Body of pancreas (tissue), 4 donors: ENCODE measurements at regions not wholly inside any gene's neighbourhood (a gene's known extent, or its start where the extent isn't known, plus 50 kb on each side); places are given as distances from the start of the nearest gene placed in this dataset.

Source experiments
- ATAC-seq: fragments of 150-250 bp; one replicate; pipeline ENCODE4 v1.9.1; 2016
- DNase-seq, 4 donors: peaks; one replicate each; pipeline ENCODE4 v3.0.0-alpha.2; 2019
- H3K27ac ChIP-seq, 4 donors: fragments of 200-600 bp; sonication (generic); 1 replicate in 3 of 4; 2 replicates in 1 of 4; pipeline versions ENCODE4 v1.5.1 to v1.6.1; 2016 to 2019; ENCODE audit warnings: mild to moderate bottlenecking in 1 of 4, mixed read lengths in 1 of 4, moderate library complexity in 1 of 4
- H3K27me3 ChIP-seq, 2 donors: fragments of 200-600 bp; sonication (generic); one replicate each; pipeline ENCODE4 v1.6.0; 2016; ENCODE audit warnings: mild to moderate bottlenecking in 1 of 2
- H3K36me3 ChIP-seq, 2 donors: fragments of 200-600 bp; sonication (generic); replicated peaks in 1 of 2; 2 replicates each; pipeline ENCODE4 v1.5.1; 2016; ENCODE audit warnings: low read depth in 2 of 2; ENCODE audit not compliant: insufficient read depth in 1 of 2
- H3K4me1 ChIP-seq: fragments of 200-600 bp; sonication (generic); one replicate; pipeline ENCODE4 v1.6.0; 2016
- H3K4me3 ChIP-seq, 2 donors: fragments of 200-600 bp; sonication (generic); 1 replicate in 1 of 2; 2 replicates in 1 of 2; pipeline ENCODE4 v1.5.1; 2016 to 2019
- H3K9me3 ChIP-seq, 3 donors: fragments of 200-600 bp; sonication (generic); 1 replicate in 2 of 3; 2 replicates in 1 of 3; pipeline ENCODE4 v1.5.1; 2016
- POLR2A ChIP-seq, 3 donors: fragments of 450-650 bp; IDR thresholded peaks; one replicate each; pipeline ENCODE4 v1.6.1; 2016; ENCODE audit warnings: antibody characterized with exemption in 3 of 3, mild to moderate bottlenecking in 2 of 3
- WGBS, 2 donors: methylation state at CpG; one replicate each; pipeline ENCODE4 v1.1.5; 2017; 5-methylcytosine and 5-hydroxymethylcytosine counted together
- intact Hi-C: fragments of 100-400 bp; cut with DNase I; formaldehyde crosslinking; loops from one replicate; pipeline ENCODE4 v1.15.1; 2023
- TF ChIP-seq, protein P1 (sequence below), 7 experiments: fragments of 450-650 bp in 4 of 7; fragments of 200-600 bp in 3 of 7; sonication (generic) in 3 of 7; IDR thresholded peaks; one replicate each; pipeline ENCODE4 v1.5.1; 2016 to 2019; ENCODE audit warnings: antibody characterized with exemption in 7 of 7

DNA sequence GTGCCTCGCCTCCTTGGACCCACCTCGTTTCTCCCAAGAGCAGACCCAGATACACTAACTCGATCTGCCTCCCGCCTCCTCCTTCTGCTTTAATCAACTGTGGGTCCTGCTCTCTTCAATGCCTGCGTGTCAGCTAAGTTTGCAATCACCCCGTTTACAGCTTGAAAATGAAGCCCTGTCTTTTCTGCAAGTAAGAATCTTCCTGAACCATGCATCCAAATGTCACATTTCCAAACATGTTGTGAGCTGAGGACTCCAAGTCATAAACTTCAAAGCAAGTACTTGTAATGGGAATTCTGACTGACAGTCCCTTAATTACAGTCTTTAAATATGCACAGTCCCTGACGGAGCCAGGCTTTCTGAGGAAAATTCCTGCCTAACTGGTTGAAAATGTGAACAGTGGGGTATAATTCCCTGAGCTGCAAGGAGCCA is 154.9 kb upstream of the UQCRFS1 start:
- no peaks in the 10 kb centered on the region for H3K27me3 ChIP-seq
- 6 to 11% methylated on average over 7 of the region's 7 CpGs for WGBS, 2 donors
- H3K4me1 ChIP-seq, result no peaks in the 10 kb centered on the region
- H3K27ac ChIP-seq, result no peak overlapping the region
- no peak for DNase-seq
- TF ChIP-seq, protein P1, sequence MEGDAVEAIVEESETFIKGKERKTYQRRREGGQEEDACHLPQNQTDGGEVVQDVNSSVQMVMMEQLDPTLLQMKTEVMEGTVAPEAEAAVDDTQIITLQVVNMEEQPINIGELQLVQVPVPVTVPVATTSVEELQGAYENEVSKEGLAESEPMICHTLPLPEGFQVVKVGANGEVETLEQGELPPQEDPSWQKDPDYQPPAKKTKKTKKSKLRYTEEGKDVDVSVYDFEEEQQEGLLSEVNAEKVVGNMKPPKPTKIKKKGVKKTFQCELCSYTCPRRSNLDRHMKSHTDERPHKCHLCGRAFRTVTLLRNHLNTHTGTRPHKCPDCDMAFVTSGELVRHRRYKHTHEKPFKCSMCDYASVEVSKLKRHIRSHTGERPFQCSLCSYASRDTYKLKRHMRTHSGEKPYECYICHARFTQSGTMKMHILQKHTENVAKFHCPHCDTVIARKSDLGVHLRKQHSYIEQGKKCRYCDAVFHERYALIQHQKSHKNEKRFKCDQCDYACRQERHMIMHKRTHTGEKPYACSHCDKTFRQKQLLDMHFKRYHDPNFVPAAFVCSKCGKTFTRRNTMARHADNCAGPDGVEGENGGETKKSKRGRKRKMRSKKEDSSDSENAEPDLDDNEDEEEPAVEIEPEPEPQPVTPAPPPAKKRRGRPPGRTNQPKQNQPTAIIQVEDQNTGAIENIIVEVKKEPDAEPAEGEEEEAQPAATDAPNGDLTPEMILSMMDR (IDR thresholded peaks at IDR 0.05), result no peak
- TF ChIP-seq POLR2A (IDR thresholded peaks at IDR 0.05), result no peak
- H3K9me3 ChIP-seq, result no peaks in the 10 kb centered on the region
- intact Hi-C loops, result no loop called here
- H3K4me3 ChIP-seq, result no peak overlapping the region
- ATAC-seq, result no peak
- no peaks in the 10 kb centered on the region for H3K36me3 ChIP-seq

GRCh38 chr19:29370276-29370675 is 155.5 kb upstream of the VSTM2B start:
- ATAC-seq, result no peak
- Histone ChIP-seq H3K27ac (no peak overlapping the region), H3K9me3 (no peaks in the 10 kb centered on the region), H3K27me3 (no peaks in the 10 kb centered on the region), H3K4me1 (no peaks in the 10 kb centered on the region), H3K36me3 (no peaks in the 10 kb centered on the region), H3K4me3 (no peak overlapping the region)
- intact Hi-C loops, result no loop called here
- no peak for TF ChIP-seq POLR2A (IDR thresholded peaks at IDR 0.05)
- TF ChIP-seq, protein P1 (IDR thresholded peaks at IDR 0.05), result no peak
- WGBS, 2 donors, result 70 to 75% methylated on average over 9 of the region's 9 CpGs
- no peak for DNase-seq

DNA sequence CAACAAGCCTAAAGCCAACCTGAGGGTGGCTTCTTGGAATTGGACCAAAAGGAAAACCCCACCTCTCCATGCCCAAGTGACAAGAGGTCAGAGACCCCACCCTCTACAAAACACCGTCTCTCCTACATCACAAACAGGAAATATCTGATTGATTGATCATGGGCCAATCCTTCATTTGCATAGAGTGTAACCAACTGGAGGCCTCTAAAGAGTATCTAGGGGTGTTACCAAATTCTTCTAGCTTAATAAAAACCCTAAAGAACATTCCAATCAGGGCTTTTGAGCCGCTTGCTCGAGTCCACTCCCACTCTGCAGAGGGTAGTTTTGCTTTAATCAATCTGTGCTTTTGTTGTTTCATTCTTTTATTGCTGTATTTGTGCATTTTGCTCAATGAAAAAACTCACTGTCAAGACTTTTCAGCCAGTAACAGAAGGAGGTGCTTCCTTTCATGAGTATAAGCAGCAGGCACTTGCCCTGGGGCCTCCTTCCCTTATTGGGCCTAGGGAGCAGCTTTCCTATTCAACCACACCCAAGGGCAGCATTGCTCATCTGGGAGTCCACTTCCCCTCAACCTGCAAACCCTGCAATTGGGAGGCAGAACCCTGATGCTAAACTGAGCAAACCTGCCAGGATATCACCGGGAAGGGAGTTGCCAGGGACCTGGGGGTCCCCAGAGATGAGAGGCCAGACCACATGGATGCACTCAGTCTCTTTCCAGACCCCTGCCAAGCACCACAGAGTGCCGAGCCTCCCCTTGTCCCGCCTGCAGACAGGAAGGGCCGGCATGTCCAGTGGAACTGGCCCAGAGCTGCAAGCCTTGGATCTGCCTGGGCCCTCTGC is 154.3 kb upstream of the VSTM2B start:
- H3K36me3 ChIP-seq, result no peaks in the 10 kb centered on the region
- DNase-seq (no peak), ATAC-seq (no peak)
- whole genome bisulfite sequencing, 2 donors, result 41 to 50% methylated on average over 6 to 7 of the region's 7 CpGs
- no peak overlapping the region for H3K4me3 ChIP-seq
- H3K27me3 ChIP-seq, result no peaks in the 10 kb centered on the region
- intact Hi-C loops, result no loop called here
- TF ChIP-seq POLR2A (IDR thresholded peaks at IDR 0.05), result no peak
- TF ChIP-seq, protein P1 (IDR thresholded peaks at IDR 0.05), result no peak
- H3K27ac ChIP-seq, result no peak overlapping the region
- no peaks in the 10 kb centered on the region for H3K9me3 ChIP-seq
- no peaks in the 10 kb centered on the region for H3K4me1 ChIP-seq

- intact Hi-C loops, result no loop called here
- no peak for DNase-seq
- Histone ChIP-seq H3K36me3 (no peaks in the 10 kb centered on the region), H3K27me3 (no peaks in the 10 kb centered on the region), H3K4me3 (no peak overlapping the region), H3K27ac (no peak overlapping the region), H3K4me1 (no peaks in the 10 kb centered on the region), H3K9me3 (no peaks in the 10 kb centered on the region)
- no peak for TF ChIP-seq POLR2A (IDR thresholded peaks at IDR 0.05)
- TF ChIP-seq, protein P1 (IDR thresholded peaks at IDR 0.05), result no peak
- 42 to 53% methylated on average over 4 of the region's 5 CpGs for WGBS, 2 donors
- no peak for ATAC-seq
Measured at GRCh38 chr19:29372091-29372415, 153.7 kb upstream of the VSTM2B start.

- TF ChIP-seq, protein P1 (IDR thresholded peaks at IDR 0.05), result no peak
- no peak for TF ChIP-seq POLR2A (IDR thresholded peaks at IDR 0.05)
- Histone ChIP-seq H3K9me3 (no peaks in the 10 kb centered on the region), H3K4me3 (no peak overlapping the region), H3K27me3 (no peaks in the 10 kb centered on the region), H3K4me1 (no peaks in the 10 kb centered on the region), H3K36me3 (no peaks in the 10 kb centered on the region), H3K27ac (no peak overlapping the region)
- ATAC-seq, result no peak
- no peak for DNase-seq
- intact Hi-C loops, result no loop called here
- WGBS, 2 donors, result 54 to 60% methylated on average over 3 of the region's 3 CpGs
Measured at GRCh38 chr19:29372461-29372860, 153.3 kb upstream of the VSTM2B start.
